ENCODE measurements at regions not wholly inside any gene's neighbourhood (a gene's known extent, or its start where the extent isn't known, plus 50 kb on each side); places are given as distances from the start of the nearest gene placed in this dataset.
"Not testable (repeated sequence)": the region's sequence is repeated elsewhere in the genome, so short reads cannot be mapped to it uniquely, and the experiment has no call there.

DNA sequence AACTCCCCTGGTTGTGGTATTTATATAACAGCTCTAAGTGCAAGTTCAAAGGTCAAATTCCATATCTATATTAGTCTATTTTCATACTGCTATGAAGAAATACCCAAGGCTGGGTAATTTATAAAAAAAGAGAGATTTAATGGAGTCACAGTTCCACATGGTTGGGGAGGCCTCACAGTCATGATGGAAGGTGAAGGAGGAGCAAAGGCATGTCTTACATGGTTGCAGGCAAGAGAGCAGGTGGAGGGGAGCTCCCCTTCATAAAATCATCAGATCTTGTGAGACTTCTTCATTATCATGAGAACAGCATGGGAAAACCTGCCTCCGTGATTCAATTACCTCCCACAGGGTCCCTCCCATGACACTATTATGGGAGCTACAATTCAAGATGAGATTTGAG is 179.6 kb upstream of the FBXO11 start:
- TF ChIP-seq, protein P1, sequence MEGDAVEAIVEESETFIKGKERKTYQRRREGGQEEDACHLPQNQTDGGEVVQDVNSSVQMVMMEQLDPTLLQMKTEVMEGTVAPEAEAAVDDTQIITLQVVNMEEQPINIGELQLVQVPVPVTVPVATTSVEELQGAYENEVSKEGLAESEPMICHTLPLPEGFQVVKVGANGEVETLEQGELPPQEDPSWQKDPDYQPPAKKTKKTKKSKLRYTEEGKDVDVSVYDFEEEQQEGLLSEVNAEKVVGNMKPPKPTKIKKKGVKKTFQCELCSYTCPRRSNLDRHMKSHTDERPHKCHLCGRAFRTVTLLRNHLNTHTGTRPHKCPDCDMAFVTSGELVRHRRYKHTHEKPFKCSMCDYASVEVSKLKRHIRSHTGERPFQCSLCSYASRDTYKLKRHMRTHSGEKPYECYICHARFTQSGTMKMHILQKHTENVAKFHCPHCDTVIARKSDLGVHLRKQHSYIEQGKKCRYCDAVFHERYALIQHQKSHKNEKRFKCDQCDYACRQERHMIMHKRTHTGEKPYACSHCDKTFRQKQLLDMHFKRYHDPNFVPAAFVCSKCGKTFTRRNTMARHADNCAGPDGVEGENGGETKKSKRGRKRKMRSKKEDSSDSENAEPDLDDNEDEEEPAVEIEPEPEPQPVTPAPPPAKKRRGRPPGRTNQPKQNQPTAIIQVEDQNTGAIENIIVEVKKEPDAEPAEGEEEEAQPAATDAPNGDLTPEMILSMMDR (IDR thresholded peaks at IDR 0.05; ENCODE audit: unreplicated experiment) = no peak
- peaks cover 7% of the 10 kb centered on the region for H3K9me3 Mint-ChIP-seq (ENCODE audit: low read depth)
- H3K4me1 Mint-ChIP-seq (ENCODE audit: low read depth) = no peaks in the 10 kb centered on the region
- DNase-seq (ENCODE audit: low spot score, unreplicated experiment) = no peak
- no peak overlapping the region for H3K27ac Mint-ChIP-seq
- peaks cover 4% of the 10 kb centered on the region for H3K27me3 Mint-ChIP-seq
- H3K4me3 Mint-ChIP-seq (ENCODE audit: low read depth) = no peak overlapping the region
- no peaks in the 10 kb centered on the region for H3K36me3 Mint-ChIP-seq (ENCODE audit: insufficient read depth)

GRCh38 chr2:48088994-48089393 is 182.7 kb upstream of the FBXO11 start:
- TF ChIP-seq, protein P1 (IDR thresholded peaks at IDR 0.05; ENCODE audit: unreplicated experiment) = no peak
- no peaks in the 10 kb centered on the region for H3K36me3 Mint-ChIP-seq (ENCODE audit: insufficient read depth)
- peaks cover 7% of the 10 kb centered on the region for H3K27me3 Mint-ChIP-seq
- H3K4me1 Mint-ChIP-seq (ENCODE audit: low read depth) = no peaks in the 10 kb centered on the region
- no peak overlapping the region for H3K4me3 Mint-ChIP-seq (ENCODE audit: low read depth)
- H3K9me3 Mint-ChIP-seq (ENCODE audit: low read depth) = peaks cover 7% of the 10 kb centered on the region
- H3K27ac Mint-ChIP-seq = no peak overlapping the region
- no peak for DNase-seq (ENCODE audit: low spot score, unreplicated experiment)

- DNase-seq (ENCODE audit: low spot score, unreplicated experiment) = no peak
- Mint-ChIP-seq H3K27ac (no peak overlapping the region), H3K4me1 (ENCODE audit: low read depth) (no peaks in the 10 kb centered on the region), H3K4me3 (ENCODE audit: low read depth) (no peak overlapping the region), H3K9me3 (ENCODE audit: low read depth) (peaks cover 7% of the 10 kb centered on the region), H3K36me3 (ENCODE audit: insufficient read depth) (no peaks in the 10 kb centered on the region), H3K27me3 (peaks cover 7% of the 10 kb centered on the region)
- TF ChIP-seq, protein P1 (IDR thresholded peaks at IDR 0.05; ENCODE audit: unreplicated experiment) = no peak
Measured at GRCh38 chr2:48089644-48090043, 183.3 kb upstream of the FBXO11 start.

- H3K4me1 Mint-ChIP-seq (ENCODE audit: low read depth) = no peaks in the 10 kb centered on the region
- H3K27ac Mint-ChIP-seq = no peak overlapping the region
- H3K9me3 Mint-ChIP-seq (ENCODE audit: low read depth) = peaks cover 5% of the 10 kb centered on the region
- H3K4me3 Mint-ChIP-seq (ENCODE audit: low read depth) = no peak overlapping the region
- TF ChIP-seq, protein P1 (IDR thresholded peaks at IDR 0.05; ENCODE audit: unreplicated experiment) = no peak
- DNase-seq (ENCODE audit: low spot score, unreplicated experiment) = no peak
- H3K27me3 Mint-ChIP-seq = peaks cover 7% of the 10 kb centered on the region
- no peaks in the 10 kb centered on the region for H3K36me3 Mint-ChIP-seq (ENCODE audit: insufficient read depth)
Measured at GRCh38 chr2:48092846-48093803, 186.8 kb upstream of the FBXO11 start.

- not testable (repeated sequence) for H3K27me3 Mint-ChIP-seq; H3K4me1 Mint-ChIP-seq (ENCODE audit: low read depth); H3K36me3 Mint-ChIP-seq (ENCODE audit: insufficient read depth); H3K4me3 Mint-ChIP-seq (ENCODE audit: low read depth); H3K27ac Mint-ChIP-seq; DNase-seq (ENCODE audit: low spot score, unreplicated experiment)
- H3K9me3 Mint-ChIP-seq (ENCODE audit: low read depth) = peaks cover 24% of the 10 kb centered on the region
Measured at GRCh38 chr2:48096765-48097164, 190.5 kb upstream of the FBXO11 start.

- no peaks in the 10 kb centered on the region for H3K27me3 Mint-ChIP-seq
- H3K27ac Mint-ChIP-seq = no peak overlapping the region
Measured at GRCh38 chr2:48098539-48098938, 192.2 kb upstream of the FBXO11 start.

More at GRCh38 chr2:48098539-48098938, 192.2 kb upstream of the FBXO11 start:
- no peak overlapping the region for H3K4me3 Mint-ChIP-seq (ENCODE audit: low read depth)
- no peaks in the 10 kb centered on the region for H3K36me3 Mint-ChIP-seq (ENCODE audit: insufficient read depth)
- TF ChIP-seq, protein P1 (IDR thresholded peaks at IDR 0.05; ENCODE audit: unreplicated experiment) = no peak
- no peaks in the 10 kb centered on the region for H3K4me1 Mint-ChIP-seq (ENCODE audit: low read depth)
- DNase-seq (ENCODE audit: low spot score, unreplicated experiment) = no peak
- H3K9me3 Mint-ChIP-seq (ENCODE audit: low read depth) = peaks cover 24% of the 10 kb centered on the region
